Astrocyte (in vitro differentiated cells and primary cell): ENCODE measurements at regions not wholly inside any gene's neighbourhood (a gene's known extent, or its start where the extent isn't known, plus 50 kb on each side); places are given as distances from the start of the nearest gene placed in this dataset.

ENCODE experiments used
- EZH2 ChIP-seq: IDR thresholded peaks from 2 replicates; pipeline ENCODE4 v1.6.1; 2012; ENCODE audit warnings: mild to moderate bottlenecking, low read length, inconsistent platforms; ENCODE audit not compliant: insufficient read depth
- TF ChIP-seq, protein P1 (sequence below): IDR thresholded peaks from 2 replicates; pipeline ENCODE4 v1.5.1; 2011; ENCODE audit warnings: low read depth, mild to moderate bottlenecking, inconsistent platforms, low read length, moderate library complexity; ENCODE audit not compliant: insufficient read depth

DNA sequence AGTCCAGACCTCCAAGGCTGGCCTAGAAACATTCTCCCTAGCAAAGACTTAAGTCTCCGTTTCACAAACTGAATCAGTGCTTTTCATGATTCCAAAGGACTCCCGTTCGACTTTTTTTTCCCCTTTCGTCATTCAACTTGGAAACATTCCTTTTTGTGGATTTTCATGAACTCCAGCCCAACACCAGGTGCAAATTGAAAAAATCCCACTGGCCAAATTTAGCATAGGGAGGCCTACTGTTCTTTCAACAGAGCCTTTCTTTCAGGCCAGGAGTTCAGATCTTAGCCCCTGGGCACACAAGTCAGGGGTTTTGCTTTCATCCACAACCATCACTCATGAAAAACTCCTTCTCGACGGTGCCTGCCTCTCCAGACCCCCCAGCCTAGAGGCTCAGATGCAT lies 285.3 kb downstream of the PIK3R1 start:
- TF ChIP-seq, protein P1, sequence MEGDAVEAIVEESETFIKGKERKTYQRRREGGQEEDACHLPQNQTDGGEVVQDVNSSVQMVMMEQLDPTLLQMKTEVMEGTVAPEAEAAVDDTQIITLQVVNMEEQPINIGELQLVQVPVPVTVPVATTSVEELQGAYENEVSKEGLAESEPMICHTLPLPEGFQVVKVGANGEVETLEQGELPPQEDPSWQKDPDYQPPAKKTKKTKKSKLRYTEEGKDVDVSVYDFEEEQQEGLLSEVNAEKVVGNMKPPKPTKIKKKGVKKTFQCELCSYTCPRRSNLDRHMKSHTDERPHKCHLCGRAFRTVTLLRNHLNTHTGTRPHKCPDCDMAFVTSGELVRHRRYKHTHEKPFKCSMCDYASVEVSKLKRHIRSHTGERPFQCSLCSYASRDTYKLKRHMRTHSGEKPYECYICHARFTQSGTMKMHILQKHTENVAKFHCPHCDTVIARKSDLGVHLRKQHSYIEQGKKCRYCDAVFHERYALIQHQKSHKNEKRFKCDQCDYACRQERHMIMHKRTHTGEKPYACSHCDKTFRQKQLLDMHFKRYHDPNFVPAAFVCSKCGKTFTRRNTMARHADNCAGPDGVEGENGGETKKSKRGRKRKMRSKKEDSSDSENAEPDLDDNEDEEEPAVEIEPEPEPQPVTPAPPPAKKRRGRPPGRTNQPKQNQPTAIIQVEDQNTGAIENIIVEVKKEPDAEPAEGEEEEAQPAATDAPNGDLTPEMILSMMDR = no peak
- TF ChIP-seq EZH2 = no peak
